Activated T-cell treated with anti-CD3 and anti-CD28 coated beads, Interleukin-2, amount 50 U/mL, for 48 hours (primary cell): ENCODE measurements at regions not wholly inside any gene's neighbourhood (a gene's known extent, or its start where the extent isn't known, plus 50 kb on each side); places are given as distances from the start of the nearest gene placed in this dataset.
"Not testable (repeated sequence)": the region's sequence is repeated elsewhere in the genome, so short reads cannot be mapped to it uniquely, and the experiment has no call there.

ENCODE experiments used
- DNase-seq, 2 experiments: peaks; one replicate each; pipeline ENCODE4 v3.0.0-alpha.2; 2020

GRCh38 chr7:12834782-12835181, 147.3 kb downstream of the ARL4A start:
- DNase-seq: no peak

GRCh38 chr7:12839508-12840153, 152.2 kb downstream of the ARL4A start:
- no peak for DNase-seq

- DNase-seq: not testable (repeated sequence)
Observed at GRCh38 chr7:12844732-12845131, 157.3 kb downstream of the ARL4A start.

- no peak for DNase-seq
Observed at GRCh38 chr7:12847001-12847400, 159.6 kb downstream of the ARL4A start.

GRCh38 chr7:12851142-12851541, 163.7 kb downstream of the ARL4A start:
- DNase-seq: no peak

GRCh38 chr7:12851841-12852240, 164.4 kb downstream of the ARL4A start:
- no peak for DNase-seq

GRCh38 chr7:12855036-12855435, 167.6 kb downstream of the ARL4A start:
- DNase-seq: no peak

- DNase-seq: no peak
Observed at GRCh38 chr7:12859761-12860160, 172.3 kb downstream of the ARL4A start.

GRCh38 chr7:12861070-12861469, 173.6 kb downstream of the ARL4A start:
- DNase-seq: no peak

GRCh38 chr7:12862146-12862545, 174.7 kb downstream of the ARL4A start:
- no peak for DNase-seq

GRCh38 chr7:12864470-12865046, 177.1 kb downstream of the ARL4A start:
- DNase-seq: no peak

- no peak for DNase-seq
Observed at GRCh38 chr7:12865593-12865992, 178.2 kb downstream of the ARL4A start.

- no peak for DNase-seq
Observed at GRCh38 chr7:12866207-12866606, 178.8 kb downstream of the ARL4A start.

GRCh38 chr7:12868027-12868426, 180.6 kb downstream of the ARL4A start:
- DNase-seq: no peak

- DNase-seq: no peak
Observed at GRCh38 chr7:12870219-12870618, 182.8 kb downstream of the ARL4A start.

GRCh38 chr7:12872487-12872886, 185.1 kb downstream of the ARL4A start:
- no peak for DNase-seq

GRCh38 chr7:12873571-12873970, 186.1 kb downstream of the ARL4A start:
- no peak for DNase-seq

GRCh38 chr7:12879139-12879538, 191.7 kb downstream of the ARL4A start:
- no peak for DNase-seq

GRCh38 chr7:12881712-12882111, 194.3 kb downstream of the ARL4A start:
- no peak for DNase-seq

- DNase-seq: no peak
Observed at GRCh38 chr7:12882710-12883109, 195.3 kb downstream of the ARL4A start.

GRCh38 chr7:12884033-12884432, 196.6 kb downstream of the ARL4A start:
- DNase-seq: no peak

- DNase-seq: no peak
Observed at GRCh38 chr7:12884856-12885440, 197.5 kb downstream of the ARL4A start.

- DNase-seq: no peak
Observed at GRCh38 chr7:12888717-12889116, 201.3 kb downstream of the ARL4A start.

GRCh38 chr7:12889391-12889790, 202.0 kb downstream of the ARL4A start:
- DNase-seq: no peak

- DNase-seq: no peak
Observed at GRCh38 chr7:12890586-12890985, 203.2 kb downstream of the ARL4A start.
